Liver (tissue), 8 donors: ENCODE measurements at regions not wholly inside any gene's neighbourhood (a gene's known extent, or its start where the extent isn't known, plus 50 kb on each side); places are given as distances from the start of the nearest gene placed in this dataset.

Source experiments
- DNase-seq: peaks from one replicate; pipeline ENCODE4 v3.0.0-alpha.2; 2017; ENCODE audit warnings: low spot score
- H3K27ac ChIP-seq, 2 donors: one replicate each; pipeline ENCODE4 v1.7.0; 2013; ENCODE audit warnings: inconsistent platforms in 2 of 2, low read length in 2 of 2, control low read depth in 1 of 2, low read depth in 1 of 2, mild to moderate bottlenecking in 1 of 2
- H3K27me3 ChIP-seq, 4 donors: one replicate each; pipeline versions ENCODE4 v1.6.1 to v1.7.0; 2013; ENCODE audit warnings: low read length in 3 of 4, inconsistent platforms in 1 of 4, mild to moderate bottlenecking in 1 of 4, moderate library complexity in 1 of 4; ENCODE audit not compliant: control insufficient read depth in 4 of 4, insufficient read depth in 4 of 4
- H3K36me3 ChIP-seq, 4 donors: one replicate each; pipeline versions ENCODE4 v1.6.1 to v1.7.0; 2013; ENCODE audit warnings: low read length in 3 of 4, mild to moderate bottlenecking in 3 of 4, low read depth in 1 of 4, moderate library complexity in 1 of 4; ENCODE audit not compliant: control insufficient read depth in 4 of 4, insufficient read depth in 3 of 4
- H3K4me1 ChIP-seq, 4 donors: one replicate each; pipeline versions ENCODE4 v1.6.1 to v1.7.0; 2013; ENCODE audit warnings: low read length in 3 of 4, mild to moderate bottlenecking in 3 of 4, moderate library complexity in 1 of 4; ENCODE audit not compliant: control insufficient read depth in 4 of 4, insufficient read depth in 4 of 4
- H3K4me3 ChIP-seq, 3 donors: one replicate each; pipeline versions ENCODE4 v1.6.1 to v1.7.0; 2013; ENCODE audit warnings: low read length in 3 of 3, control low read depth in 1 of 3, low read depth in 1 of 3, mild to moderate bottlenecking in 1 of 3
- H3K9ac ChIP-seq, 2 donors: one replicate each; pipeline ENCODE4 v1.7.0; 2013; ENCODE audit warnings: low read length in 2 of 2, mild to moderate bottlenecking in 2 of 2, moderate library complexity in 2 of 2, control low read depth in 1 of 2, low read depth in 1 of 2
- H3K9me3 ChIP-seq, 4 donors: one replicate each; pipeline versions ENCODE4 v1.6.1 to v1.7.0; 2013; ENCODE audit warnings: low read length in 3 of 4; ENCODE audit not compliant: control insufficient read depth in 4 of 4
- EGR1 ChIP-seq, 2 donors: IDR thresholded peaks; 2 replicates each; pipeline ENCODE4 v1.6.1; 2016 to 2018; ENCODE audit warnings: antibody characterized with exemption in 2 of 2, low read depth in 2 of 2
- FOXA1 ChIP-seq: IDR thresholded peaks from 2 replicates; pipeline ENCODE4 v1.6.1; 2016; ENCODE audit warnings: antibody characterized with exemption
- FOXA2 ChIP-seq: IDR thresholded peaks from 2 replicates; pipeline ENCODE4 v1.6.1; 2016; ENCODE audit warnings: antibody characterized with exemption
- GABPA ChIP-seq, 2 donors: IDR thresholded peaks in 1 of 2; conservative IDR thresholded peaks in 1 of 2; 2 replicates each; pipeline ENCODE4 v1.6.1; 2016; ENCODE audit warnings: antibody characterized with exemption in 2 of 2, mild to moderate bottlenecking in 1 of 2, moderate library complexity in 1 of 2
- HNF4A ChIP-seq, 2 donors: conservative IDR thresholded peaks; 2 replicates each; pipeline ENCODE4 v1.6.1; 2016; ENCODE audit warnings: antibody characterized with exemption in 2 of 2, mild to moderate bottlenecking in 2 of 2
- HNF4G ChIP-seq: IDR thresholded peaks from 2 replicates; pipeline ENCODE4 v1.6.1; 2016; ENCODE audit warnings: antibody characterized with exemption
- JUND ChIP-seq, 2 donors: IDR thresholded peaks; 2 replicates each; pipeline ENCODE4 v1.6.1; 2016; ENCODE audit warnings: antibody characterized with exemption in 2 of 2
- MAX ChIP-seq: IDR thresholded peaks from 2 replicates; pipeline ENCODE4 v1.6.1; 2016; ENCODE audit warnings: antibody characterized with exemption
- NR2F2 ChIP-seq: IDR thresholded peaks from 2 replicates; pipeline ENCODE4 v1.6.1; 2016; ENCODE audit warnings: antibody characterized with exemption
- RAD21 ChIP-seq, 2 donors: IDR thresholded peaks; 2 replicates each; pipeline ENCODE4 v1.6.1; 2016; ENCODE audit warnings: antibody characterized with exemption in 2 of 2, mild to moderate bottlenecking in 2 of 2
- REST ChIP-seq: IDR thresholded peaks from 2 replicates; pipeline ENCODE4 v1.6.1; 2016; ENCODE audit warnings: antibody characterized with exemption, mild to moderate bottlenecking
- RXRA ChIP-seq, 2 donors: IDR thresholded peaks; 2 replicates each; pipeline ENCODE4 v1.6.1; 2017 to 2018; ENCODE audit warnings: antibody characterized with exemption in 2 of 2, mild to moderate bottlenecking in 1 of 2
- SP1 ChIP-seq: IDR thresholded peaks from 2 replicates; pipeline ENCODE4 v1.6.1; 2018; ENCODE audit warnings: antibody characterized with exemption, mild to moderate bottlenecking
- TAF1 ChIP-seq: conservative IDR thresholded peaks from 2 replicates; pipeline ENCODE4 v1.6.1; 2016; ENCODE audit warnings: antibody characterized with exemption, mild to moderate bottlenecking
- YY1 ChIP-seq: IDR thresholded peaks from 2 replicates; pipeline ENCODE4 v1.6.1; 2016; ENCODE audit warnings: antibody characterized with exemption, mild to moderate bottlenecking
- ZBTB33 ChIP-seq: IDR thresholded peaks from 2 replicates; pipeline ENCODE4 v1.6.1; 2016; ENCODE audit warnings: antibody characterized with exemption
- WGBS: extraction: QIAGEN DNeasy Blood & Tissue Kit; methylation state at CpG from one replicate; pipeline ENCODE4 v1.1.7; 2013; 5-methylcytosine and 5-hydroxymethylcytosine counted together
- TF ChIP-seq, protein P1 (sequence below): fragments of 150-350 bp; IDR thresholded peaks from 2 replicates; pipeline ENCODE4 v1.5.1; 2017; ENCODE audit warnings: improper control_type of control experiment, low read depth, low read length; ENCODE audit not compliant: missing input control
- TF ChIP-seq, protein P2 (sequence below): IDR thresholded peaks from 2 replicates; pipeline ENCODE4 v1.6.1; 2016; ENCODE audit warnings: antibody characterized with exemption
- donor health status: healthy.
- donor health status: healthy.
- donor health status: healthy.
- donor health status: healthy.
- donor health status: healthy.

DNA sequence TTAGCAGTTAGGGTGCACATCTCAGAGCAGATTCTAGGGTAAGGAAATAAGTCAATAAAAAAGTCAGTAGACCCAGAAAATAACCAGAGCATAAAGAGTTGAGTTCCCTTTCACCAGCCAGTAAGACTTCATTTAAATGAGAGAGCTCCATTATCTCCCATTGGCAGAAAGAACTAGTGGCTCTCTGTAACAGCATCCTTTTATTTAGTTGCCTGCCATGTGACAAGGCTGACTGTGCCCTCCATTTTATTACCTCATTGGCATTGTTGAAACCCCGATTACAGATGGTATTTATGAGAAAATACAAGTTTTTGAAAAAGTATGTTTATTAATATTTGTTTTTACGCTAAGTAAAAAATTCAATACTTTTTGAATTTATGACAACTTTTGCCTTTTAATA, 859.5 kb upstream of the NDST4 start:
- Histone ChIP-seq H3K36me3 (peaks cover 0 to 1% (median 0%) of the 10 kb centered on the region in 4 donors), H3K4me3 (no peak overlapping the region), H3K27ac (no peak overlapping the region), H3K9me3 (no peaks in the 10 kb centered on the region), H3K4me1 (no peaks in the 10 kb centered on the region), H3K27me3 (no peaks in the 10 kb centered on the region), H3K9ac (no peak overlapping the region)
- 79% methylated on average over 2 of the region's 2 CpGs for WGBS
- no peak for TF ChIP-seq GABPA (IDR thresholded peaks at IDR 0.05 in 1 of 2, conservative IDR thresholded peaks at IDR 0.05 in 1 of 2)
- TF ChIP-seq REST: no peak
- no peak for TF ChIP-seq HNF4G
- TF ChIP-seq YY1: no peak
- no peak for TF ChIP-seq FOXA1
- TF ChIP-seq, protein P1, sequence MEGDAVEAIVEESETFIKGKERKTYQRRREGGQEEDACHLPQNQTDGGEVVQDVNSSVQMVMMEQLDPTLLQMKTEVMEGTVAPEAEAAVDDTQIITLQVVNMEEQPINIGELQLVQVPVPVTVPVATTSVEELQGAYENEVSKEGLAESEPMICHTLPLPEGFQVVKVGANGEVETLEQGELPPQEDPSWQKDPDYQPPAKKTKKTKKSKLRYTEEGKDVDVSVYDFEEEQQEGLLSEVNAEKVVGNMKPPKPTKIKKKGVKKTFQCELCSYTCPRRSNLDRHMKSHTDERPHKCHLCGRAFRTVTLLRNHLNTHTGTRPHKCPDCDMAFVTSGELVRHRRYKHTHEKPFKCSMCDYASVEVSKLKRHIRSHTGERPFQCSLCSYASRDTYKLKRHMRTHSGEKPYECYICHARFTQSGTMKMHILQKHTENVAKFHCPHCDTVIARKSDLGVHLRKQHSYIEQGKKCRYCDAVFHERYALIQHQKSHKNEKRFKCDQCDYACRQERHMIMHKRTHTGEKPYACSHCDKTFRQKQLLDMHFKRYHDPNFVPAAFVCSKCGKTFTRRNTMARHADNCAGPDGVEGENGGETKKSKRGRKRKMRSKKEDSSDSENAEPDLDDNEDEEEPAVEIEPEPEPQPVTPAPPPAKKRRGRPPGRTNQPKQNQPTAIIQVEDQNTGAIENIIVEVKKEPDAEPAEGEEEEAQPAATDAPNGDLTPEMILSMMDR: no peak
- TF ChIP-seq, protein P2, sequence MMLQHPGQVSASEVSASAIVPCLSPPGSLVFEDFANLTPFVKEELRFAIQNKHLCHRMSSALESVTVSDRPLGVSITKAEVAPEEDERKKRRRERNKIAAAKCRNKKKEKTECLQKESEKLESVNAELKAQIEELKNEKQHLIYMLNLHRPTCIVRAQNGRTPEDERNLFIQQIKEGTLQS: no peak
- no peak for TF ChIP-seq SP1
- TF ChIP-seq TAF1: no peak
- no peak for TF ChIP-seq MAX
- no peak for TF ChIP-seq HNF4A (conservative IDR thresholded peaks at IDR 0.05)
- no peak for TF ChIP-seq FOXA2
- TF ChIP-seq ZBTB33: no peak
- TF ChIP-seq RAD21 (IDR thresholded peaks at IDR 0.05): no peak
- no peak for TF ChIP-seq NR2F2
- TF ChIP-seq EGR1 (IDR thresholded peaks at IDR 0.05; ENCODE audit: low read depth in 2 of 2): no peak
- TF ChIP-seq RXRA (IDR thresholded peaks at IDR 0.05): no peak
- no peak for DNase-seq

DNA sequence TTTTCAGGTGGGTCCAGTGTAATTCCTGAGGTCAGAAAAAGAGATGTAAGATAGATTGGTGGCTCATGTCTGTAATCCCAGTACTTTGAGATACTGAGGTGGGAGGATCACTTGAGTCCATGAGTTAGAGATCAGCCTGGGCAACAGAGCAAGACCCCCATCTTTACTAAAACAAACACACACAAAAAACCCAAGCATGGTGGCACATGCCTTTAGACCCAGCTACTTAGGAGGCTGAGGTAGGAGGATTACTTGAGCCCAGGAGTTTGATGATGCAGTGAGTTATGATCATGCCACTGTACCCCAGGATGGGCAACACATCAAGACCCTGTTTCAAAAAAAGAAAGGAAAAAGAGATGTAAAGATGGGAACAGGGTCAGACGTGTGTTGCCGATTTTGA, 857.4 kb upstream of the NDST4 start:
- Histone ChIP-seq H3K4me3 (no peak overlapping the region), H3K27me3 (no peaks in the 10 kb centered on the region), H3K9ac (no peak overlapping the region), H3K4me1 (no peaks in the 10 kb centered on the region), H3K36me3 (peaks cover 0 to 1% (median 0%) of the 10 kb centered on the region in 4 donors), H3K27ac (no peak overlapping the region), H3K9me3 (no peaks in the 10 kb centered on the region)
- 90% methylated on average over 2 of the region's 2 CpGs for WGBS
- DNase-seq: no peak
- TF ChIP-seq, protein P1: no peak
- no peak for TF ChIP-seq EGR1 (IDR thresholded peaks at IDR 0.05; ENCODE audit: low read depth in 2 of 2)
- TF ChIP-seq JUND (IDR thresholded peaks at IDR 0.05): no peak
- no peak for TF ChIP-seq NR2F2
- TF ChIP-seq HNF4G: no peak
- no peak for TF ChIP-seq TAF1
- TF ChIP-seq RAD21 (IDR thresholded peaks at IDR 0.05): no peak
- TF ChIP-seq, protein P2: no peak
- TF ChIP-seq HNF4A (conservative IDR thresholded peaks at IDR 0.05): no peak
